ENCODE measurements at regions not wholly inside any gene's neighbourhood (a gene's known extent, or its start where the extent isn't known, plus 50 kb on each side); places are given as distances from the start of the nearest gene placed in this dataset.
"Not testable (repeated sequence)": the region's sequence is repeated elsewhere in the genome, so short reads cannot be mapped to it uniquely, and the experiment has no call there.

DNA sequence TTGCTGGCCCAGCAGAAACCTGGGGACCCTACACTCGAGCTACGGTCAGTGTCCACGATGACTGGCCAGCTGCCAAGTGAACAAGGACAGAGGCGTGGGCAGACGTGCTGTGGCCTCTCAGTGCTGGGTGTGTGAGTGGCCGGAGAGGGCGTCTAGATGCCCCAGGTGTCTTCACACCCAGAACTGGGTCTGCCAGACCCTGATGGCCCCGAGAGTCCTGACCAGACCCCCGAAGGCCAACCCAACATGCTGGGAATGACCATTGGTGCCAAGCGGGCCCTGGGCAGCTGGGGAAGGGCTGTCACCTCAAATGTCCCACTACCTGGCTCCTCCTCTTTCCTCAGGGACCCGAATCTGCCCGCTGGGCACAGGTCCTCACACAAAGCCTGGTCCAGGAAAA is 104.5 kb upstream of the SULF2 start:
- TF ChIP-seq ZFP30 (CRISPR knock-in tag; IDR thresholded peaks at IDR 0.05); ZC3H10 (CRISPR knock-in tag; IDR thresholded peaks at IDR 0.05); TCF4 (CRISPR knock-in tag; IDR thresholded peaks at IDR 0.05; ENCODE audit: borderline replicate concordance); ZFP3 (CRISPR knock-in tag; IDR thresholded peaks at IDR 0.05); CSDC2 (CRISPR knock-in tag; IDR thresholded peaks at IDR 0.05); ARNTL (CRISPR knock-in tag; IDR thresholded peaks at IDR 0.05; ENCODE audit: borderline replicate concordance, low read depth); ESRRG (CRISPR knock-in tag; IDR thresholded peaks at IDR 0.05); ZNF8 (CRISPR knock-in tag; IDR thresholded peaks at IDR 0.05): not testable (repeated sequence)
- TF ChIP-seq, protein P1, sequence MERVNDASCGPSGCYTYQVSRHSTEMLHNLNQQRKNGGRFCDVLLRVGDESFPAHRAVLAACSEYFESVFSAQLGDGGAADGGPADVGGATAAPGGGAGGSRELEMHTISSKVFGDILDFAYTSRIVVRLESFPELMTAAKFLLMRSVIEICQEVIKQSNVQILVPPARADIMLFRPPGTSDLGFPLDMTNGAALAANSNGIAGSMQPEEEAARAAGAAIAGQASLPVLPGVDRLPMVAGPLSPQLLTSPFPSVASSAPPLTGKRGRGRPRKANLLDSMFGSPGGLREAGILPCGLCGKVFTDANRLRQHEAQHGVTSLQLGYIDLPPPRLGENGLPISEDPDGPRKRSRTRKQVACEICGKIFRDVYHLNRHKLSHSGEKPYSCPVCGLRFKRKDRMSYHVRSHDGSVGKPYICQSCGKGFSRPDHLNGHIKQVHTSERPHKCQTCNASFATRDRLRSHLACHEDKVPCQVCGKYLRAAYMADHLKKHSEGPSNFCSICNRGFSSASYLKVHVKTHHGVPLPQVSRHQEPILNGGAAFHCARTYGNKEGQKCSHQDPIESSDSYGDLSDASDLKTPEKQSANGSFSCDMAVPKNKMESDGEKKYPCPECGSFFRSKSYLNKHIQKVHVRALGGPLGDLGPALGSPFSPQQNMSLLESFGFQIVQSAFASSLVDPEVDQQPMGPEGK (CRISPR knock-in tag; IDR thresholded peaks at IDR 0.05; ENCODE audit: borderline replicate concordance) = not testable (repeated sequence)
- TF ChIP-seq, protein P2, sequence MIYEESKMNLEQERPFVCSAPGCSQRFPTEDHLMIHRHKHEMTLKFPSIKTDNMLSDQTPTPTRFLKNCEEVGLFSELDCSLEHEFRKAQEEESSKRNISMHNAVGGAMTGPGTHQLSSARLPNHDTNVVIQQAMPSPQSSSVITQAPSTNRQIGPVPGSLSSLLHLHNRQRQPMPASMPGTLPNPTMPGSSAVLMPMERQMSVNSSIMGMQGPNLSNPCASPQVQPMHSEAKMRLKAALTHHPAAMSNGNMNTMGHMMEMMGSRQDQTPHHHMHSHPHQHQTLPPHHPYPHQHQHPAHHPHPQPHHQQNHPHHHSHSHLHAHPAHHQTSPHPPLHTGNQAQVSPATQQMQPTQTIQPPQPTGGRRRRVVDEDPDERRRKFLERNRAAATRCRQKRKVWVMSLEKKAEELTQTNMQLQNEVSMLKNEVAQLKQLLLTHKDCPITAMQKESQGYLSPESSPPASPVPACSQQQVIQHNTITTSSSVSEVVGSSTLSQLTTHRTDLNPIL (CRISPR knock-in tag; IDR thresholded peaks at IDR 0.05; ENCODE audit: low read depth) = not testable (repeated sequence)

All from SK-N-SH treated with all-trans-retinoic acid at 6 μM for 48 hours (cell line).